WTC11 (cell line): ENCODE measurements at regions not wholly inside any gene's neighbourhood (a gene's known extent, or its start where the extent isn't known, plus 50 kb on each side); places are given as distances from the start of the nearest gene placed in this dataset.

ENCODE experiments used
- ATAC-seq: fragments of 200-7000 bp; cut with Tn5 transposase; 2 replicates; pipeline ENCODE4 v1.10.0; 2021; ENCODE audit warnings: mild to moderate bottlenecking, moderate library complexity
- CTCF ChIA-PET: fragments of 300-600 bp; sonication (Branson Sonifier 250); formaldehyde crosslinking; loops from one replicate; lab custom pipeline; 2021; ENCODE audit warnings: antibody characterized with exemption; lab: Charles Lee
- POLR2A ChIA-PET: fragments of 350-600 bp; sonication (Branson Sonifier 250); formaldehyde crosslinking; loops from one replicate; lab custom pipeline; 2021; ENCODE audit warnings: antibody characterized with exemption; lab: Charles Lee
- DNase-seq: peaks from one replicate; pipeline ENCODE4 v3.0.0; 2021; ENCODE audit warnings: low spot score
- H3K27ac Mint-ChIP-seq: 2 replicates; pipeline ENCODE4 v1.8.0; 2021; ENCODE audit warnings: mixed read lengths
- H3K27me3 Mint-ChIP-seq: 2 replicates; pipeline ENCODE4 v1.8.0; 2021; ENCODE audit warnings: low read depth, mild to moderate bottlenecking, moderate library complexity, mixed read lengths
- H3K36me3 Mint-ChIP-seq: 2 replicates; pipeline ENCODE4 v1.8.0; 2021; ENCODE audit warnings: mixed read lengths
- H3K4me1 Mint-ChIP-seq: 2 replicates; pipeline ENCODE4 v1.8.0; 2022; ENCODE audit warnings: mixed read lengths
- H3K4me3 Mint-ChIP-seq: 2 replicates; pipeline ENCODE4 v1.8.0; 2021; ENCODE audit warnings: mild to moderate bottlenecking, moderate library complexity, mixed read lengths
- H3K9me3 Mint-ChIP-seq: 2 replicates; pipeline ENCODE4 v1.8.0; 2021; ENCODE audit warnings: mixed read lengths
- ATF1 ChIP-seq: sonication (generic); formaldehyde crosslinking; IDR thresholded peaks from 2 replicates; pipeline ENCODE4 v1.8.1; 2023; ENCODE audit warnings: mild to moderate bottlenecking, moderate library complexity, missing genetic modification reagents
- CBFB ChIP-seq: sonication (generic); formaldehyde crosslinking; IDR thresholded peaks from 2 replicates; pipeline ENCODE4 v1.8.1; 2022; ENCODE audit warnings: mild to moderate bottlenecking, low read depth, missing genetic modification reagents
- ERG ChIP-seq: fragments of 250-450 bp; sonication (Bioruptor Pico); IDR thresholded peaks from 2 replicates; pipeline ENCODE4 v1.8.0; 2021; ENCODE audit warnings: mild to moderate bottlenecking
- GRHL2 ChIP-seq: fragments of 250-450 bp; sonication (Bioruptor Pico); IDR thresholded peaks from 2 replicates; pipeline ENCODE4 v1.8.0; 2022; ENCODE audit warnings: mild to moderate bottlenecking, moderate library complexity; ENCODE audit not compliant: insufficient replicate concordance, severe bottlenecking
- HMGXB4 ChIP-seq: sonication (generic); formaldehyde crosslinking; IDR thresholded peaks from 2 replicates; pipeline ENCODE4 v1.8.1; 2023; ENCODE audit warnings: mild to moderate bottlenecking, moderate library complexity, missing genetic modification reagents
- JUN ChIP-seq: sonication (generic); formaldehyde crosslinking; IDR thresholded peaks from 2 replicates; pipeline ENCODE4 v1.8.0; 2023; ENCODE audit warnings: mild to moderate bottlenecking, missing genetic modification reagents
- NR1H2 ChIP-seq: sonication (generic); formaldehyde crosslinking; IDR thresholded peaks from 2 replicates; pipeline ENCODE4 v1.9.0; 2021; ENCODE audit warnings: mild to moderate bottlenecking, moderate library complexity, missing genetic modification reagents
- NR2C2 ChIP-seq: sonication (generic); formaldehyde crosslinking; IDR thresholded peaks from 2 replicates; pipeline ENCODE4 v1.8.0; 2022; ENCODE audit warnings: mild to moderate bottlenecking, missing genetic modification reagents
- RORB ChIP-seq: fragments of 250-450 bp; sonication (Bioruptor Pico); IDR thresholded peaks from 2 replicates; pipeline ENCODE4 v1.9.0; 2021; ENCODE audit warnings: mild to moderate bottlenecking
- SOX15 ChIP-seq: fragments of 250-450 bp; sonication (Bioruptor Pico); IDR thresholded peaks from 2 replicates; pipeline ENCODE4 v1.9.0; 2021; ENCODE audit warnings: mild to moderate bottlenecking
- TEAD4 ChIP-seq: sonication (generic); formaldehyde crosslinking; IDR thresholded peaks from 2 replicates; pipeline ENCODE4 v1.8.0; 2022; ENCODE audit warnings: mild to moderate bottlenecking, missing genetic modification reagents
- ZBTB43 ChIP-seq: sonication (generic); formaldehyde crosslinking; IDR thresholded peaks from 2 replicates; pipeline ENCODE4 v1.8.1; 2023; ENCODE audit warnings: mild to moderate bottlenecking, missing genetic modification reagents
- ZNF396 ChIP-seq: fragments of 250-450 bp; sonication (Bioruptor Pico); IDR thresholded peaks from 2 replicates; pipeline ENCODE4 v1.8.0; 2021; ENCODE audit warnings: mild to moderate bottlenecking, moderate library complexity, borderline replicate concordance
- TF ChIP-seq, protein P1 (sequence below): fragments of 250-450 bp; sonication (Bioruptor Pico); IDR thresholded peaks from 2 replicates; pipeline ENCODE4 v2.1.2; 2022; ENCODE audit warnings: mild to moderate bottlenecking, moderate library complexity
- TF ChIP-seq, protein P2 (sequence below): sonication (generic); formaldehyde crosslinking; IDR thresholded peaks from 2 replicates; pipeline ENCODE4 v1.8.1; 2023; ENCODE audit warnings: mild to moderate bottlenecking, missing genetic modification reagents
- TF ChIP-seq, protein P3 (sequence below): sonication (generic); formaldehyde crosslinking; IDR thresholded peaks from 2 replicates; pipeline ENCODE4 v1.8.1; 2022; ENCODE audit warnings: low read depth, mild to moderate bottlenecking, moderate library complexity, missing genetic modification reagents, borderline replicate concordance
- TF ChIP-seq, protein P4 (sequence below): sonication (generic); formaldehyde crosslinking; IDR thresholded peaks from 2 replicates; pipeline ENCODE4 v1.8.0; 2023; ENCODE audit warnings: mild to moderate bottlenecking, missing genetic modification reagents
- TF ChIP-seq, protein P5 (sequence below): fragments of 250-450 bp; sonication (Bioruptor Pico); IDR thresholded peaks from 2 replicates; pipeline ENCODE4 v1.9.0; 2021; ENCODE audit warnings: mild to moderate bottlenecking, borderline replicate concordance
- TF ChIP-seq, protein P6 (sequence below): sonication (generic); formaldehyde crosslinking; IDR thresholded peaks from 2 replicates; pipeline ENCODE4 v1.8.0; 2022; ENCODE audit warnings: mild to moderate bottlenecking, missing genetic modification reagents

DNA sequence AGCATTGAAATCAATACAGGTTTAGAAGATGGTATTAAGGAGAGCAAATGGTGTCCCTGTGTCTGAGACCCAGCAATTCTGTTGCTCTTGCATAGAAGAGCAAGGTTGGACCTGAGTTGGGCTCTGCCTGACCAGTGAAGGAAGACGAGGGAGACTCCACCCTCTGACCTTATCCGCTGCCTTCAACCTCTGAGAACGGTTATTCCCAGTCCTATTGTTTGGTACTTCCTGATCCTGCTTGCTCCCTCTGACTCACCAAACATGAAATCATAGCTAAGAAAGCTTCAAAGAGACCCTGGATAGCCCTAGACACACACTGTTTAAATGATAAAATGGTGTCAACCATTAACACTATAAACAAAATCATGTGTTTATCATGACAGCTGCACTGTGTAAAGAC is 218.5 kb downstream of the PLK2 start:
- Mint-ChIP-seq H3K36me3 (no peaks in the 10 kb centered on the region), H3K27me3 (no peaks in the 10 kb centered on the region), H3K4me3 (no peak overlapping the region), H3K9me3 (no peaks in the 10 kb centered on the region), H3K27ac (no peak overlapping the region; the same call in 1 of the 2 replicates)
- POLR2A ChIA-PET, result no interaction called here
- CTCF ChIA-PET, result no interaction called here
- DNase-seq (no peak), ATAC-seq (no peak)
- TF ChIP-seq, protein P1, sequence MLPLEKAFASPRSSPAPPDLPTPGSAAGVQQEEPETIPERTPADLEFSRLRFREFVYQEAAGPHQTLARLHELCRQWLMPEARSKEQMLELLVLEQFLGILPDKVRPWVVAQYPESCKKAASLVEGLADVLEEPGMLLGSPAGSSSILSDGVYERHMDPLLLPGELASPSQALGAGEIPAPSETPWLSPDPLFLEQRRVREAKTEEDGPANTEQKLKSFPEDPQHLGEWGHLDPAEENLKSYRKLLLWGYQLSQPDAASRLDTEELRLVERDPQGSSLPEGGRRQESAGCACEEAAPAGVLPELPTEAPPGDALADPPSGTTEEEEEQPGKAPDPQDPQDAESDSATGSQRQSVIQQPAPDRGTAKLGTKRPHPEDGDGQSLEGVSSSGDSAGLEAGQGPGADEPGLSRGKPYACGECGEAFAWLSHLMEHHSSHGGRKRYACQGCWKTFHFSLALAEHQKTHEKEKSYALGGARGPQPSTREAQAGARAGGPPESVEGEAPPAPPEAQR (CRISPR knock-in tag), result no peak
- TF ChIP-seq SOX15 (CRISPR knock-in tag) (no peak), TEAD4 (CRISPR knock-in tag) (no peak), NR2C2 (CRISPR knock-in tag) (no peak)
- TF ChIP-seq, all 79 proteins: peak for 0
- H3K4me1 Mint-ChIP-seq, result peaks cover 9% of the 10 kb centered on the region

DNA sequence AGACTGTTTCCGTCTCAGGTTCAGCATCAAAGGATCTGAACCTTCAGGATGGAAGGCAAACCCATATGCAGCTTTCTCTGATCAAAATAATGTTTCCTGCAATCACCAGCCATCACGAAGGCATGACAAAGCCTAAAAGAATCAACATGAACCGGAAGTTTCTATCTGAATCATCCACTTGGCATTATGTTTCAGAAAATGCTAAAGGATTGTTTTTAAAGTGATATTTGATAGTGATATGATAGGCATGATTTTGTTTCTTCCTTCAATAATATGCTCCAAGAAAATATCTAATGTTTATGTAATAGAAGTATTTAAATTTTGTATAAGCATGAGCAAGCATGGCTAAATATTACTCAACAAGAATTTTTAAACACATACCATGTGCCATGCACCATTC is 219.6 kb downstream of the PLK2 start:
- H3K27me3 Mint-ChIP-seq, result no peaks in the 10 kb centered on the region
- TF ChIP-seq, protein P2, sequence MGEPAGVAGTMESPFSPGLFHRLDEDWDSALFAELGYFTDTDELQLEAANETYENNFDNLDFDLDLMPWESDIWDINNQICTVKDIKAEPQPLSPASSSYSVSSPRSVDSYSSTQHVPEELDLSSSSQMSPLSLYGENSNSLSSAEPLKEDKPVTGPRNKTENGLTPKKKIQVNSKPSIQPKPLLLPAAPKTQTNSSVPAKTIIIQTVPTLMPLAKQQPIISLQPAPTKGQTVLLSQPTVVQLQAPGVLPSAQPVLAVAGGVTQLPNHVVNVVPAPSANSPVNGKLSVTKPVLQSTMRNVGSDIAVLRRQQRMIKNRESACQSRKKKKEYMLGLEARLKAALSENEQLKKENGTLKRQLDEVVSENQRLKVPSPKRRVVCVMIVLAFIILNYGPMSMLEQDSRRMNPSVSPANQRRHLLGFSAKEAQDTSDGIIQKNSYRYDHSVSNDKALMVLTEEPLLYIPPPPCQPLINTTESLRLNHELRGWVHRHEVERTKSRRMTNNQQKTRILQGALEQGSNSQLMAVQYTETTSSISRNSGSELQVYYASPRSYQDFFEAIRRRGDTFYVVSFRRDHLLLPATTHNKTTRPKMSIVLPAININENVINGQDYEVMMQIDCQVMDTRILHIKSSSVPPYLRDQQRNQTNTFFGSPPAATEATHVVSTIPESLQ (CRISPR knock-in tag), result no peak
- TF ChIP-seq ZNF396 (CRISPR knock-in tag), result no peak
- TF ChIP-seq HMGXB4 (CRISPR knock-in tag), result no peak
- TF ChIP-seq, protein P3, sequence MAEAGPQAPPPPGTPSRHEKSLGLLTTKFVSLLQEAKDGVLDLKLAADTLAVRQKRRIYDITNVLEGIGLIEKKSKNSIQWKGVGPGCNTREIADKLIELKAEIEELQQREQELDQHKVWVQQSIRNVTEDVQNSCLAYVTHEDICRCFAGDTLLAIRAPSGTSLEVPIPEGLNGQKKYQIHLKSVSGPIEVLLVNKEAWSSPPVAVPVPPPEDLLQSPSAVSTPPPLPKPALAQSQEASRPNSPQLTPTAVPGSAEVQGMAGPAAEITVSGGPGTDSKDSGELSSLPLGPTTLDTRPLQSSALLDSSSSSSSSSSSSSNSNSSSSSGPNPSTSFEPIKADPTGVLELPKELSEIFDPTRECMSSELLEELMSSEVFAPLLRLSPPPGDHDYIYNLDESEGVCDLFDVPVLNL (CRISPR knock-in tag), result no peak
- TF ChIP-seq, protein P4, sequence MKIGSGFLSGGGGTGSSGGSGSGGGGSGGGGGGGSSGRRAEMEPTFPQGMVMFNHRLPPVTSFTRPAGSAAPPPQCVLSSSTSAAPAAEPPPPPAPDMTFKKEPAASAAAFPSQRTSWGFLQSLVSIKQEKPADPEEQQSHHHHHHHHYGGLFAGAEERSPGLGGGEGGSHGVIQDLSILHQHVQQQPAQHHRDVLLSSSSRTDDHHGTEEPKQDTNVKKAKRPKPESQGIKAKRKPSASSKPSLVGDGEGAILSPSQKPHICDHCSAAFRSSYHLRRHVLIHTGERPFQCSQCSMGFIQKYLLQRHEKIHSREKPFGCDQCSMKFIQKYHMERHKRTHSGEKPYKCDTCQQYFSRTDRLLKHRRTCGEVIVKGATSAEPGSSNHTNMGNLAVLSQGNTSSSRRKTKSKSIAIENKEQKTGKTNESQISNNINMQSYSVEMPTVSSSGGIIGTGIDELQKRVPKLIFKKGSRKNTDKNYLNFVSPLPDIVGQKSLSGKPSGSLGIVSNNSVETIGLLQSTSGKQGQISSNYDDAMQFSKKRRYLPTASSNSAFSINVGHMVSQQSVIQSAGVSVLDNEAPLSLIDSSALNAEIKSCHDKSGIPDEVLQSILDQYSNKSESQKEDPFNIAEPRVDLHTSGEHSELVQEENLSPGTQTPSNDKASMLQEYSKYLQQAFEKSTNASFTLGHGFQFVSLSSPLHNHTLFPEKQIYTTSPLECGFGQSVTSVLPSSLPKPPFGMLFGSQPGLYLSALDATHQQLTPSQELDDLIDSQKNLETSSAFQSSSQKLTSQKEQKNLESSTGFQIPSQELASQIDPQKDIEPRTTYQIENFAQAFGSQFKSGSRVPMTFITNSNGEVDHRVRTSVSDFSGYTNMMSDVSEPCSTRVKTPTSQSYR (CRISPR knock-in tag), result no peak
- no peak for TF ChIP-seq ERG (CRISPR knock-in tag)
- TF ChIP-seq, protein P5, sequence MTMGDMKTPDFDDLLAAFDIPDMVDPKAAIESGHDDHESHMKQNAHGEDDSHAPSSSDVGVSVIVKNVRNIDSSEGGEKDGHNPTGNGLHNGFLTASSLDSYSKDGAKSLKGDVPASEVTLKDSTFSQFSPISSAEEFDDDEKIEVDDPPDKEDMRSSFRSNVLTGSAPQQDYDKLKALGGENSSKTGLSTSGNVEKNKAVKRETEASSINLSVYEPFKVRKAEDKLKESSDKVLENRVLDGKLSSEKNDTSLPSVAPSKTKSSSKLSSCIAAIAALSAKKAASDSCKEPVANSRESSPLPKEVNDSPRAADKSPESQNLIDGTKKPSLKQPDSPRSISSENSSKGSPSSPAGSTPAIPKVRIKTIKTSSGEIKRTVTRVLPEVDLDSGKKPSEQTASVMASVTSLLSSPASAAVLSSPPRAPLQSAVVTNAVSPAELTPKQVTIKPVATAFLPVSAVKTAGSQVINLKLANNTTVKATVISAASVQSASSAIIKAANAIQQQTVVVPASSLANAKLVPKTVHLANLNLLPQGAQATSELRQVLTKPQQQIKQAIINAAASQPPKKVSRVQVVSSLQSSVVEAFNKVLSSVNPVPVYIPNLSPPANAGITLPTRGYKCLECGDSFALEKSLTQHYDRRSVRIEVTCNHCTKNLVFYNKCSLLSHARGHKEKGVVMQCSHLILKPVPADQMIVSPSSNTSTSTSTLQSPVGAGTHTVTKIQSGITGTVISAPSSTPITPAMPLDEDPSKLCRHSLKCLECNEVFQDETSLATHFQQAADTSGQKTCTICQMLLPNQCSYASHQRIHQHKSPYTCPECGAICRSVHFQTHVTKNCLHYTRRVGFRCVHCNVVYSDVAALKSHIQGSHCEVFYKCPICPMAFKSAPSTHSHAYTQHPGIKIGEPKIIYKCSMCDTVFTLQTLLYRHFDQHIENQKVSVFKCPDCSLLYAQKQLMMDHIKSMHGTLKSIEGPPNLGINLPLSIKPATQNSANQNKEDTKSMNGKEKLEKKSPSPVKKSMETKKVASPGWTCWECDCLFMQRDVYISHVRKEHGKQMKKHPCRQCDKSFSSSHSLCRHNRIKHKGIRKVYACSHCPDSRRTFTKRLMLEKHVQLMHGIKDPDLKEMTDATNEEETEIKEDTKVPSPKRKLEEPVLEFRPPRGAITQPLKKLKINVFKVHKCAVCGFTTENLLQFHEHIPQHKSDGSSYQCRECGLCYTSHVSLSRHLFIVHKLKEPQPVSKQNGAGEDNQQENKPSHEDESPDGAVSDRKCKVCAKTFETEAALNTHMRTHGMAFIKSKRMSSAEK, result no peak
- no peak for TF ChIP-seq GRHL2 (CRISPR knock-in tag)
- TF ChIP-seq JUN (CRISPR knock-in tag), result no peak
- no peak for TF ChIP-seq SOX15 (CRISPR knock-in tag)
- no peak for TF ChIP-seq NR1H2 (CRISPR knock-in tag)
- TF ChIP-seq, protein P6, sequence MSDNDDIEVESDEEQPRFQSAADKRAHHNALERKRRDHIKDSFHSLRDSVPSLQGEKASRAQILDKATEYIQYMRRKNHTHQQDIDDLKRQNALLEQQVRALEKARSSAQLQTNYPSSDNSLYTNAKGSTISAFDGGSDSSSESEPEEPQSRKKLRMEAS (CRISPR knock-in tag), result no peak
- TF ChIP-seq CBFB, result no peak
- no peak for TF ChIP-seq RORB (CRISPR knock-in tag)
- no peak for TF ChIP-seq ZBTB43 (CRISPR knock-in tag)
- no peak for TF ChIP-seq ATF1 (CRISPR knock-in tag)
- peaks cover 7% of the 10 kb centered on the region for H3K4me1 Mint-ChIP-seq
- ATAC-seq (no peak), DNase-seq (no peak)
- no peaks in the 10 kb centered on the region for H3K36me3 Mint-ChIP-seq
- ChIA-PET POLR2A (no interaction called here), CTCF (no interaction called here)
- no peaks in the 10 kb centered on the region for H3K9me3 Mint-ChIP-seq
- no peak overlapping the region for H3K4me3 Mint-ChIP-seq
- no peak overlapping the region for H3K27ac Mint-ChIP-seq
